ENCODE measurements at regions not wholly inside any gene's neighbourhood (a gene's known extent, or its start where the extent isn't known, plus 50 kb on each side); places are given as distances from the start of the nearest gene placed in this dataset.

DNA sequence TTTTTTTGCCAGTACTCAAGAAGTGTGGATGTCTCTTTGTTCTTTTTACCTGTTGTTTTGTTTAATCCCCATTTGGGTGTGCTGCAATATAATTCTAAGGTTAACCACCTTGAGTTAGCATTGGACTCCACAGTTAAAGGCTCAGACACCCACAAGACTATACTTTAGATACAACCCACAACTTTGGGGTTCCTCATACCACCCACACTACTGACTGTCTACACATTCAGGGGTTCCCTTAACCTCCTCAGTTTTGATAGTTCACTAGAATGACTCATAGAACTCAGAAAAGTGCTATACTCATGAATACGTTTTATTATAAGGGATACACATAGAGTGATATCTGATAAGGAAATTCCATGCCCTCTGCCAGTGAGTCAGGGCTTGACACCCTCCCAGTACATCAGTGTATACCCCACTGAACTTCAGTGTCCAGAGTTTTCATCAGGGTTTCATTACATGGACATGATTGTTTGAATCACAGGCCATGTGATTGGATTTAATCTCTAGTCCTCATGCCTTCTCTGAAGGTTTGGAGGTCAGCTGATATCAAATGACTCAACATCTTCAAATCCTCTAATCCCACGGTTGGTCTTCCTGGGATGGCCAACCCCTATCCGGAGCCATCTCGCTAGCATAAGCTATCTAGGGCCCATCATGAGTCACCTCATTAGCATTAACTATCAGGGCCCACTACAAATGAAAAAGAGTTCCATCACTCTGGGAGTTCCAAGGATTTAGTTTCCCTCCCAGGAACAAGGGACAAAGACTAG, 357.7 kb upstream of the EMCN start:
- Histone ChIP-seq H4K20me1 (ENCODE audit: insufficient read depth) (no peaks in the 10 kb centered on the region), H3K9me2 (ENCODE audit: insufficient read depth) (no peaks in the 10 kb centered on the region), H3K36me3 (ENCODE audit: low read depth) (no peaks in the 10 kb centered on the region), H3K4me2 (no peak overlapping the region), H3K27me3 (ENCODE audit: insufficient read depth, low read depth) (no peaks in the 10 kb centered on the region), H3K9me3 (ENCODE audit: insufficient read depth, low read depth) (no peaks in the 10 kb centered on the region), H3K4me1 (replicated peaks; ENCODE audit: insufficient read depth) (no peaks in the 10 kb centered on the region), H2AFZ (no peak overlapping the region), H3K79me2 (ENCODE audit: low read depth) (no peaks in the 10 kb centered on the region), H3F3A (ENCODE audit: insufficient read depth, low read depth) (no peaks in the 10 kb centered on the region), H3K27ac (no peak overlapping the region), H3K4me3 (no peak overlapping the region)
- TF ChIP-seq, protein P1, sequence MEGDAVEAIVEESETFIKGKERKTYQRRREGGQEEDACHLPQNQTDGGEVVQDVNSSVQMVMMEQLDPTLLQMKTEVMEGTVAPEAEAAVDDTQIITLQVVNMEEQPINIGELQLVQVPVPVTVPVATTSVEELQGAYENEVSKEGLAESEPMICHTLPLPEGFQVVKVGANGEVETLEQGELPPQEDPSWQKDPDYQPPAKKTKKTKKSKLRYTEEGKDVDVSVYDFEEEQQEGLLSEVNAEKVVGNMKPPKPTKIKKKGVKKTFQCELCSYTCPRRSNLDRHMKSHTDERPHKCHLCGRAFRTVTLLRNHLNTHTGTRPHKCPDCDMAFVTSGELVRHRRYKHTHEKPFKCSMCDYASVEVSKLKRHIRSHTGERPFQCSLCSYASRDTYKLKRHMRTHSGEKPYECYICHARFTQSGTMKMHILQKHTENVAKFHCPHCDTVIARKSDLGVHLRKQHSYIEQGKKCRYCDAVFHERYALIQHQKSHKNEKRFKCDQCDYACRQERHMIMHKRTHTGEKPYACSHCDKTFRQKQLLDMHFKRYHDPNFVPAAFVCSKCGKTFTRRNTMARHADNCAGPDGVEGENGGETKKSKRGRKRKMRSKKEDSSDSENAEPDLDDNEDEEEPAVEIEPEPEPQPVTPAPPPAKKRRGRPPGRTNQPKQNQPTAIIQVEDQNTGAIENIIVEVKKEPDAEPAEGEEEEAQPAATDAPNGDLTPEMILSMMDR (conservative IDR thresholded peaks at IDR 0.05), result no peak
- no peak for TF ChIP-seq EZH2 (IDR thresholded peaks at IDR 0.05; ENCODE audit: low read depth)
- ChIA-PET CTCF (no interaction called here), POLR2A (ENCODE audit: unreplicated experiment) (no interaction called here)
- DNase-seq, result no peak
- BruUV-seq (replicated peaks), result no TSS peak
- intact Hi-C loops (cut with micrococcal nuclease; ENCODE audit: unreplicated experiment), result no loop called here

DNA sequence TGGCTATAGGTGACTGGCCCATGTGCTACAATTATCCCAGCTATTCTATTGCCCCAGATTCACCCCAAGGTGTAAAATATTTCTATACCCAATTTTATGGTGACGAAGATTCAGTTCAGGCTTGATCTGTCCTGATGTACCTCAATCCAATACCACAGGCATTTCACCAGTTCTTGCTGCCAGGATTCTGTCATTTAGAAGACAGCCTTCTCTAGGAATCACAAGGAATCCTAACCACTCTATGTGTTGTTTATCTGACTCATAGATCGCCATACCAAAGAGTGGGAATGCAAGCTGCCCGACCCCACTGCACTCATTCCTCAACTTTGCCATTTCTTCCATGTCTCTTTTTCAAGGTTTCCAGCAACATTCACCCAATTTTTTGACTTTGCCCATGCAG, 355.0 kb upstream of the EMCN start:
- CTCF ChIA-PET, result no interaction called here
- Histone ChIP-seq H3K36me3 (ENCODE audit: low read depth) (no peaks in the 10 kb centered on the region), H3K79me2 (ENCODE audit: low read depth) (no peaks in the 10 kb centered on the region), H3K4me2 (no peak overlapping the region), H4K20me1 (ENCODE audit: insufficient read depth) (no peaks in the 10 kb centered on the region), H3K27ac (no peak overlapping the region), H3K9me2 (ENCODE audit: insufficient read depth) (no peaks in the 10 kb centered on the region), H3K4me1 (replicated peaks; ENCODE audit: insufficient read depth) (no peaks in the 10 kb centered on the region), H3K27me3 (ENCODE audit: insufficient read depth, low read depth) (no peaks in the 10 kb centered on the region), H3F3A (ENCODE audit: insufficient read depth, low read depth) (no peaks in the 10 kb centered on the region), H3K9me3 (ENCODE audit: insufficient read depth, low read depth) (no peaks in the 10 kb centered on the region), H3K4me3 (no peak overlapping the region), H2AFZ (no peak overlapping the region)
- POLR2A ChIA-PET (ENCODE audit: unreplicated experiment), result no interaction called here
- TF ChIP-seq, protein P1 (conservative IDR thresholded peaks at IDR 0.05), result no peak
- BruUV-seq (replicated peaks), result no TSS peak
- no peak for DNase-seq
- intact Hi-C loops (cut with micrococcal nuclease; ENCODE audit: unreplicated experiment), result no loop called here

DNA sequence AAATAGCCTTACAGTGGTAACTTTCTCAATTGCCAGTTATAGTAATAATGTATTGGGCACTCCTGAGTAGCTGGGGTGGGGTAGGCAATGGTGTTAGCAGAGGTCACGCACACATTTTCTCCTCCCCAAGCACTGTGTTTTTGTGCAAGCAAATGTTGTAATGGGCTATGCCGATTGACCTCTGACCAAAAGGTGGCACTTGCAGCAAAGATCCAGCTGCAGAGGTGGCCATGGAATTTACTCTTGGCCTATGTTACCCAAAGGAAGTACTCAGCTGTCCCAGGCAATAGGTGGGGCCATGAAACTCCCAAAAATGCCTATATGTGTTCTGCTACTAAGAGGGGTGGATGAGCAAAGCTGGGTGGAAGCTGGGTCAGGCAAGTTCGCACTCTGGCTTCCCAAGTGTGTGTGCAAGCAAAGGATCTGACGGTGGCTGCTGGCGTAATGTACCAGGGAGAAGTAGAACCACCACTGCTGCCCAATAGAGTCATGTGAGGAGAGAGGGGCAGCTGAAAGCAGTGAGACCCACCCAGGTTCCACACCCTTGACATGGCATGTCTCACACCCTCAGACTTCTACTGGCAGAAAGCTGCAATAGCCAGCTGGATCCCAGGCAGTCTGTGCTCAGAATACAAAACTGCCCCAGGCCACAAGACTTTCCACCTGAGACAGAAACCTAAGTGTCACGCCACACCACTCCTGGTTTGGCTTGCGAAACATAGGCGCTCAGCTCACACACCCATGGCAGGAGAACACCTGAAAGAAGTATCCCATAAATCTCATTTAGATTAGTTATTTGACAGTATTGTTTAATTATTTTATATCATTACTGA, 353.3 kb upstream of the EMCN start:
- ChIA-PET POLR2A (ENCODE audit: unreplicated experiment) (no interaction called here), CTCF (no interaction called here)
- BruUV-seq (replicated peaks), result no TSS peak
- no peaks in the 10 kb centered on the region for H3K9me3 ChIP-seq (ENCODE audit: insufficient read depth, low read depth)
- H3K27me3 ChIP-seq (ENCODE audit: insufficient read depth, low read depth), result no peaks in the 10 kb centered on the region
- no peak overlapping the region for H3K4me2 ChIP-seq
- no peaks in the 10 kb centered on the region for H3K9me2 ChIP-seq (ENCODE audit: insufficient read depth)
- no peak overlapping the region for H3K27ac ChIP-seq
- no peaks in the 10 kb centered on the region for H3K4me1 ChIP-seq (replicated peaks; ENCODE audit: insufficient read depth)
- H4K20me1 ChIP-seq (ENCODE audit: insufficient read depth), result no peaks in the 10 kb centered on the region
- DNase-seq, result no peak
- intact Hi-C loops (cut with micrococcal nuclease; ENCODE audit: unreplicated experiment), result no loop called here
- no peaks in the 10 kb centered on the region for H3K36me3 ChIP-seq (ENCODE audit: low read depth)
- no peaks in the 10 kb centered on the region for H3F3A ChIP-seq (ENCODE audit: insufficient read depth, low read depth)
- no peak for TF ChIP-seq EZH2 (IDR thresholded peaks at IDR 0.05; ENCODE audit: low read depth)
- TF ChIP-seq, protein P1 (conservative IDR thresholded peaks at IDR 0.05), result no peak
- no peaks in the 10 kb centered on the region for H3K79me2 ChIP-seq (ENCODE audit: low read depth)
- no peak overlapping the region for H2AFZ ChIP-seq
- H3K4me3 ChIP-seq, result no peak overlapping the region
